ENCODE measurements at regions not wholly inside any gene's neighbourhood (a gene's known extent, or its start where the extent isn't known, plus 50 kb on each side); places are given as distances from the start of the nearest gene placed in this dataset.
"Not testable (repeated sequence)": the region's sequence is repeated elsewhere in the genome, so short reads cannot be mapped to it uniquely, and the experiment has no call there.

DNA sequence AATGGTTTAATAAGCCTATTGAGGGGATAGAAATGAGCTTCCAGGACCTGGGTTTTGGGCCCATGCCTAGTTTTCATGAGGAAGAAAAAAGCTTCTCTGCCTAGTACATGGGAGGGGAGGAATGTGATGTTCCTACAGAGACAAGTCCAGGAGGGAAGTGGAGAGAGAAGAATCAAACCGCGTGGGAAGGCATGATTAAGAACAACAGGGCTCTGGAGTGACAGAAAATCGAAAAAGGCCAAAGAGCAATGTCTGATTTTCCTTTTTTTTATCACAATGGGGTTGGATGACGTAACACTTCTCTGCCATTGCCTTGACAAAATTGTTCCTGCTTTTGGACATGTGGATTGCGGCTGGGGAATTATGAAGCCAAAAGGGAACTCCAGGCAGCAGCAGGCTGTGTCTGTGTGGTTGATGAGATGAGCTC is 258.6 kb downstream of the CXCL12 start:
- H3K4me1 ChIP-seq (ENCODE audit: control insufficient read depth, insufficient read depth, low read length): no peaks in the 10 kb centered on the region
- no peak overlapping the region for H3K4me3 ChIP-seq (ENCODE audit: low read depth, low read length)
- no peaks in the 10 kb centered on the region for H3K27me3 ChIP-seq (ENCODE audit: control insufficient read depth, insufficient read depth, low read length)
- H3K9ac ChIP-seq (ENCODE audit: low read length): no peak overlapping the region
- no peak overlapping the region for H3K27ac ChIP-seq (ENCODE audit: low read depth, low read length)
- H3K9me3 ChIP-seq (ENCODE audit: control insufficient read depth, insufficient read depth, low read depth, low read length): no peaks in the 10 kb centered on the region
- no peaks in the 10 kb centered on the region for H3K36me3 ChIP-seq (ENCODE audit: control insufficient read depth, insufficient read depth, low read length)

DNA sequence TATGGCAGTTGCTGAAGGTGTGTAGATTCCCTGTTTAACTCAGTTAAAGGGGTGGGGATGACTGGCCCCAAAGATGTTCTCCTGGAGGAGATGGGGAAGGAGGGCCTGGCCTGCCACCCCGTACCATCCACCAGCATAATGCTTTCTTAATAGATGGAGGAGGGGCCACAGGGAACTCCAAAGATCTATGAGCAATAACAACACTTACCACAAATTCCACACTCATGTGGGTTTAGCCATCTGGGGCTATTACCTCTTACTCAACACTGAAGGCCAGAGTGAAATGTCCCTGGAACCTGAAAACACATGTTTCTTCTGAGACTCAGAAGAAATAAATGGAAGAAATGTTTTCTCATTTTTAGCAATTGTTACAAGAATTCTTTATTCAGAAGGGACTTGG is 259.0 kb downstream of the CXCL12 start:
- Histone ChIP-seq H3K4me3 (ENCODE audit: low read depth, low read length) (no peak overlapping the region), H3K9ac (ENCODE audit: low read length) (no peak overlapping the region)

DNA sequence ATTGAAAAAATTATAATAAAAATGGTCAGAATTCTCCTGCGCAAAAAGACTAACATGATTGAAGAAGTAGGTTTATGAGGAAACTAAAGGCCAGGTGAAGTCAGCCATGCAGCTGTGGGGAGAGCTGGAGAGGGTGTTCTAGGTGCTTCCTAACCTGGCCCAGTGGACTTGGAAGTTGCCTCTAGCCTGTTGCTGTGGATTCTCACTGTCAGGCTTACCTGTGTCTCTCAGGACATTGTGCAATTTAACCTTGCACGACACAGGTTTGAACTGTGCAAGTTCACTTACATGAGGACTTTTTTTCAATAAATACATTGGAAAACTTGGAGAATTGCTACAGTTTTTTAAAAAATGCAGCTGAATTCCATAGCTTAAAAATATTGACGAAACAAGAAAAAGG is 266.4 kb downstream of the CXCL12 start:
- no peaks in the 10 kb centered on the region for H3K4me1 ChIP-seq (ENCODE audit: control insufficient read depth, insufficient read depth, low read length)
- no peak overlapping the region for H3K9ac ChIP-seq (ENCODE audit: low read length)
- H3K4me3 ChIP-seq (ENCODE audit: low read depth, low read length): no peak overlapping the region
- no peaks in the 10 kb centered on the region for H3K27me3 ChIP-seq (ENCODE audit: control insufficient read depth, insufficient read depth, low read length)
- H3K36me3 ChIP-seq (ENCODE audit: control insufficient read depth, insufficient read depth, low read length): no peaks in the 10 kb centered on the region
- H3K9me3 ChIP-seq (ENCODE audit: control insufficient read depth, insufficient read depth, low read depth, low read length): peaks cover 2% of the 10 kb centered on the region
- no peak overlapping the region for H3K27ac ChIP-seq (ENCODE audit: low read depth, low read length)

More for the DNA sequence above, 259.0 kb downstream of the CXCL12 start:
- H3K36me3 ChIP-seq (ENCODE audit: control insufficient read depth, insufficient read depth, low read length): no peaks in the 10 kb centered on the region
- no peaks in the 10 kb centered on the region for H3K9me3 ChIP-seq (ENCODE audit: control insufficient read depth, insufficient read depth, low read depth, low read length)
- no peaks in the 10 kb centered on the region for H3K27me3 ChIP-seq (ENCODE audit: control insufficient read depth, insufficient read depth, low read length)
- H3K27ac ChIP-seq (ENCODE audit: low read depth, low read length): no peak overlapping the region
- H3K4me1 ChIP-seq (ENCODE audit: control insufficient read depth, insufficient read depth, low read length): no peaks in the 10 kb centered on the region

DNA sequence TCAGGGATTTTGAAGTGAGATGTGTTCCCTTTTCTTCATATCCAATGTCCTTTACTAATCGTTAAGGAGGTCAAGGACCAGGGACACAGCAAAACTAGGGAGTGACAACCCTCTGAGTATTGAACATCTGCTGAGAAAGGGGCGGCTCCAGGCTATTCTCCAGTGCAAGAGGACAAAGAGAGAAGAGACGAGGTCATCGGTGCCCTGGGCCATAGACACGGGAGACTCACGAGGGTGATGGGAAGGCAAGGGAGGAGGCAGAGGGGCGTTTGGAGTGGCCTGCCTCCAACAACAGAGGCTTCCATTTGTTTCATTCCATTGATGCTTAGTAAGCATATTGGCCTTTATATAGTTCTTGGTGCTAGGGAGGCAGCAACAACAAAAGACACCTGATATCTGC is 268.4 kb downstream of the CXCL12 start:
- Histone ChIP-seq H3K9ac (ENCODE audit: low read length) (no peak overlapping the region), H3K36me3 (ENCODE audit: control insufficient read depth, insufficient read depth, low read length) (no peaks in the 10 kb centered on the region), H3K4me3 (ENCODE audit: low read depth, low read length) (no peak overlapping the region), H3K27ac (ENCODE audit: low read depth, low read length) (no peak overlapping the region), H3K4me1 (ENCODE audit: control insufficient read depth, insufficient read depth, low read length) (peaks cover 7% of the 10 kb centered on the region), H3K9me3 (ENCODE audit: control insufficient read depth, insufficient read depth, low read depth, low read length) (peaks cover 5% of the 10 kb centered on the region), H3K27me3 (ENCODE audit: control insufficient read depth, insufficient read depth, low read length) (no peaks in the 10 kb centered on the region)

DNA sequence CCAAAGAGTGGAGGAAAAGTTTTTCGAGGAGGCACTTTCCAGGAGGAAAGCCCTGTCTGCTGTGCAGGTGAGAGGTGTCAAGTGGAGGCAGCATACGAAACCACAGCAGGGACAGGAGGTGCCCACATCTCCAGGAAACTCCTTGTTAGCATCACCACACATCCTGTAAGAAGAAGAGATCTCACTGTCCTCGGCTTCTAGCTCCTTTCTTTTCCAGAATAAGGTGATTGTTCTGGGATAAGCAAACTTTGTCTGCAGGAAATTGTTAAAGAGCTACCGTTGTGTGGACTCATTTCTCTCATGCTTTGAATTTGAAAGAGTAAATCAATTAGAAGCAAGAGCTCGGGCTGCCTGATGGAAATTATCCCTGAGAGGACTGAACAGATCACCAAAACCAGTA is 269.4 kb downstream of the CXCL12 start:
- Histone ChIP-seq H3K4me1 (ENCODE audit: control insufficient read depth, insufficient read depth, low read length) (peaks cover 7% of the 10 kb centered on the region), H3K4me3 (ENCODE audit: low read depth, low read length) (no peak overlapping the region), H3K9ac (ENCODE audit: low read length) (no peak overlapping the region), H3K27me3 (ENCODE audit: control insufficient read depth, insufficient read depth, low read length) (no peaks in the 10 kb centered on the region), H3K27ac (ENCODE audit: low read depth, low read length) (no peak overlapping the region), H3K36me3 (ENCODE audit: control insufficient read depth, insufficient read depth, low read length) (no peaks in the 10 kb centered on the region), H3K9me3 (ENCODE audit: control insufficient read depth, insufficient read depth, low read depth, low read length) (peaks cover 5% of the 10 kb centered on the region)

DNA sequence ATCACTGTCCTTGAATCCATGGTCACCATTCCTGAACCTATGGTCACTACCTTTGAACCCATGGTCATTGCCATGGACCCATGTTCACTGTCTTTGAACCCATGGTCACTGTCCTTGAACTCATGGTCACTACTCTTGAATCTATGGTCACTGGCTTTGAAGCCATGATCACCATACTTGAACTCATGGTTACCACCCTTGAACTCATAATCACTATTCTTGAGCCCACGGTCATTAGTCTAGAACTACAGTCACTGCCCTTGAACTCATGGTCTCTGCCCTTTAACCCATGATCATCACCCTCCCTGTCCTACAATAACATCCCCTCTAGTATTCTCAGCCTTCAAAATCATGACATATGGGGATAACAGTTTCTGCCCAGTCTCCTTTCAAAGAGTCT is 270.5 kb downstream of the CXCL12 start:
- no peak overlapping the region for H3K27ac ChIP-seq (ENCODE audit: low read depth, low read length)
- peaks cover 5% of the 10 kb centered on the region for H3K9me3 ChIP-seq (ENCODE audit: control insufficient read depth, insufficient read depth, low read depth, low read length)
- H3K9ac ChIP-seq (ENCODE audit: low read length): no peak overlapping the region
- H3K4me1 ChIP-seq (ENCODE audit: control insufficient read depth, insufficient read depth, low read length): peaks cover 7% of the 10 kb centered on the region
- no peak overlapping the region for H3K4me3 ChIP-seq (ENCODE audit: low read depth, low read length)
- no peaks in the 10 kb centered on the region for H3K27me3 ChIP-seq (ENCODE audit: control insufficient read depth, insufficient read depth, low read length)
- no peaks in the 10 kb centered on the region for H3K36me3 ChIP-seq (ENCODE audit: control insufficient read depth, insufficient read depth, low read length)

DNA sequence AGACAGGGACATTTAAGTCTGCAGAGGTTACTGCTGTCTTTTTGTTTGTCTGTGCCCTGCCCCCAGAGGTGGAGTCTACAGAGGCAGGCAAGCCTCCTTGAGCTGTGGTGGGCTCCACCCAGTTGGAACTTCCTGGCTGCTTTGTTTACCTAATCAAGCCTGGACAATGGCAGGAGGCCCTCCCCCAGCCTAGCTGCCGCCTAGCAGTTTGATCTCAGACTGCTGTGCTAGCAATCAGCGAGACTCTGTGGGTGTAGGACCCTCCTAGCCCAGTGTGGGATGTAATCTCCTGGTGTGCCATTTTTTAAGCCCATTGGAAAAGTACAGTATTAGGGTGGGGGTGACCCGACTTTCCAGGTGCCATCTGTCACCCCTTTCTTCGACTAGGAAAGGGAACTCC is 272.6 kb downstream of the CXCL12 start:
- H3K9me3 ChIP-seq (ENCODE audit: control insufficient read depth, insufficient read depth, low read depth, low read length); H3K27me3 ChIP-seq (ENCODE audit: control insufficient read depth, insufficient read depth, low read length); H3K4me1 ChIP-seq (ENCODE audit: control insufficient read depth, insufficient read depth, low read length); H3K36me3 ChIP-seq (ENCODE audit: control insufficient read depth, insufficient read depth, low read length): not testable (repeated sequence)
- Histone ChIP-seq H3K4me3 (ENCODE audit: low read depth, low read length) (peak overlapping the region; percentile 35; the same call in 1 of the 2 replicates), H3K27ac (ENCODE audit: low read depth, low read length) (peak overlapping the region; percentile 71; the same call in 1 of the 2 replicates), H3K9ac (ENCODE audit: low read length) (peak overlapping the region; percentile 44)

DNA sequence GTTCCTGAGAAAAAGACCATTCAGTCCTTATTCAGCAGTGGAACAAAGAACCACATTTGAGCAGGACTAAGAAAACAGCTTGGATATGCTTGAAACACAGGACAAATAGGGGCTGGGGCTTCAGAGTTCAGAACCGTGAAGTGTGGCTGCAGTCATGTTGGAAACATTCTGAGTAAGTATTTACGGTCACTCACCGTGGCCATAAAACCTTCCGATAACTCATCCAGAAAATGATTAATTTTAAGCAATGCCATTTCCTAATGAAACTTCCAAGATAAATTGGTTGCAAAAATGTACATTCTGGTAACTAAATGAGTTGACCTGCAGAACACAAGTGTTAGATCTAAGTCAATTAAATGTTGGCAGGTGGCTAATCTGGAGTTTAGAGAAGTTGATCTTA is 279.2 kb downstream of the CXCL12 start:
- H3K4me1 ChIP-seq (ENCODE audit: control insufficient read depth, insufficient read depth, low read length): peaks cover 7% of the 10 kb centered on the region; the same call in 1 of the 2 replicates
- no peak overlapping the region for H3K27ac ChIP-seq (ENCODE audit: low read depth, low read length)
- H3K9me3 ChIP-seq (ENCODE audit: control insufficient read depth, insufficient read depth, low read depth, low read length): no peaks in the 10 kb centered on the region
- H3K27me3 ChIP-seq (ENCODE audit: control insufficient read depth, insufficient read depth, low read length): no peaks in the 10 kb centered on the region
- no peak overlapping the region for H3K9ac ChIP-seq (ENCODE audit: low read length)
- H3K36me3 ChIP-seq (ENCODE audit: control insufficient read depth, insufficient read depth, low read length): no peaks in the 10 kb centered on the region
- H3K4me3 ChIP-seq (ENCODE audit: low read depth, low read length): no peak overlapping the region

DNA sequence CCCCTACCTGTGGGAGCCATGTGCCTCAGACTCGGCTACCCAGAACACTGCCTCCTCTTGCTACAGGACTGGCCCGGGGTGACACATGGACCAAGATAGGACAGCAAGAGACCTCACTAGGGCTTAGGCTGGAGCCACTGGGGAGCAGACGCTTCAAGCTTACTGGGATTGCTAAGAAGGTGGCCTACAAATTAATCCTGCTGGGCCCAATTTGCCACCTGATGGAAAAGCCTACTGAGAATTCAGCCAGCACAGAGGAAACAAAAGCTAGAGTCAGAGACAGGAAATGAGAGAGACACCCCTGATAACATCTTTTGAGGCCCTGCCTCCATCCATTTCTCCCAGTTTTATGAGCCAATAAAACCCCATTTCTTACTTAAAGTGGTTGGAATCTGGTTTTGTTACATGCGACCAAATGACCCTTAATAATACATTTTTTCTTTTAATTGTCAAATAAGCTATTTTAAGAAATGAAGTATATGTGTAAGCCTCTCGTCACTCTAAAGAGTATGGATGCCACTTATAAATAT is 282.1 kb downstream of the CXCL12 start:
- no peak overlapping the region for H3K27ac ChIP-seq (ENCODE audit: low read depth, low read length)
- H3K4me3 ChIP-seq (ENCODE audit: low read depth, low read length): no peak overlapping the region
- H3K9me3 ChIP-seq (ENCODE audit: control insufficient read depth, insufficient read depth, low read depth, low read length): no peaks in the 10 kb centered on the region
- H3K9ac ChIP-seq (ENCODE audit: low read length): no peak overlapping the region
- H3K27me3 ChIP-seq (ENCODE audit: control insufficient read depth, insufficient read depth, low read length): no peaks in the 10 kb centered on the region
- no peaks in the 10 kb centered on the region for H3K36me3 ChIP-seq (ENCODE audit: control insufficient read depth, insufficient read depth, low read length)
- peaks cover 7% of the 10 kb centered on the region; the same call in 1 of the 2 replicates for H3K4me1 ChIP-seq (ENCODE audit: control insufficient read depth, insufficient read depth, low read length)

DNA sequence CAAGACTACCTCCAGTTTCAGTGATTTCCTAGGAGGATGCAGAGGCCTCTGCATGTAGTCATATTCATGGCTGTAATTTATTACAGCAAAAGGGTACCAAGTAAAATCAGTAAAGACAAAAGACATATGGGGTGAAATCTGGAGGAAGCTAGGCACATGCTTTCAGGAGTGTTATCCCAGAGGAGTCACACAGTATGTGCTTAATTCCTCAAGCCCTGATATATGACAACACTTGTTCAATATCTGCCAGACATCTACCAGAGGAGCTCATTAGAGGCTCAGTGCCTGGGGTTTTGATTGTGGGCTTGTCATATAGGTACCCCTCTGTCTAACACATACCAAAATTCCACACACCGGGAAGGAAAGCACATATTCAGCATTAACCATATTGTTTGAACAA is 283.8 kb downstream of the CXCL12 start:
- no peak overlapping the region for H3K27ac ChIP-seq (ENCODE audit: low read depth, low read length)
- no peak overlapping the region for H3K4me3 ChIP-seq (ENCODE audit: low read depth, low read length)
- H3K9me3 ChIP-seq (ENCODE audit: control insufficient read depth, insufficient read depth, low read depth, low read length): 0 out of 2 replicates have a peak, but pooled peaks cover 3% of the 10 kb centered on the region
- no peaks in the 10 kb centered on the region for H3K27me3 ChIP-seq (ENCODE audit: control insufficient read depth, insufficient read depth, low read length)
- H3K36me3 ChIP-seq (ENCODE audit: control insufficient read depth, insufficient read depth, low read length): no peaks in the 10 kb centered on the region
- H3K4me1 ChIP-seq (ENCODE audit: control insufficient read depth, insufficient read depth, low read length): peaks cover 7% of the 10 kb centered on the region; the same call in 1 of the 2 replicates
- no peak overlapping the region for H3K9ac ChIP-seq (ENCODE audit: low read length)

DNA sequence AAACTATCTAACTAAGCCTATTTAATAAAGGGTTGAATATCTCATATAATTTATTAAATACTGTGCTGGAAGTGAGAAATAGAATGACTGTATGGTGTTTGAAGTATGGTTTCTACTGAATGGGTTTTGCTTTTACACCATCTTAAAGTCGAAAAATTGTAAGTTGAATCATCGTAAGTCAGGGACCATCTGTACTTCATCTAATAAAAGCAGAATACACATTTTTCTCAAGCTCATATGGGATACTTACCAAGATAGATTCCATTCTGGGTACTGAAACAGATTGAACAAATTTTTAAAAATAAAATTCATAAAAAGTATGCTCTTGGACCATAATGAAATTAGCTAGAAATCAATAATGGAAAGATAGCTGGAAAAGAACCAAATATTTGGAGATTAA is 285.4 kb downstream of the CXCL12 start:
- H3K4me1 ChIP-seq (ENCODE audit: control insufficient read depth, insufficient read depth, low read length): peaks cover 7% of the 10 kb centered on the region; the same call in 1 of the 2 replicates
- no peaks in the 10 kb centered on the region for H3K36me3 ChIP-seq (ENCODE audit: control insufficient read depth, insufficient read depth, low read length)
- H3K27ac ChIP-seq (ENCODE audit: low read depth, low read length): no peak overlapping the region
- H3K9ac ChIP-seq (ENCODE audit: low read length): no peak overlapping the region
- 0 out of 2 replicates have a peak, but pooled peaks cover 3% of the 10 kb centered on the region for H3K9me3 ChIP-seq (ENCODE audit: control insufficient read depth, insufficient read depth, low read depth, low read length)
- no peaks in the 10 kb centered on the region for H3K27me3 ChIP-seq (ENCODE audit: control insufficient read depth, insufficient read depth, low read length)
- no peak overlapping the region for H3K4me3 ChIP-seq (ENCODE audit: low read depth, low read length)

DNA sequence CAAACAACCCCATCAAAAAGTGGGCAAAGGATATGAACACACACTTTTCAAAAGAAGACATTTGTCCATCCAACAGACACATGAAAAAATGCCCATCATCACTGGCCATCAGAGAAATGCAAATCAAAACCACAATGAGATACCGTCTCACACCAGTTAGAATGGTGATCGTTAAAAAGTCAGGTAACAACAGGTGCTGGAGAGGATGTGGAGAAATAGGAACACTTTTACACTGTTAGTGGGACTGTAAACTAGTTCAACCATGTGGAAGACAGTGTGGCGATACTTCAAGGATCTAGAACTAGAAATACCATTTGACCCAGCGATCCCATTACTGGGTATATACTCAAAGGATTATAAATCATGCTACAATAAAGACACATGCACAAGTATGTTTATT is 288.7 kb downstream of the CXCL12 start:
- not testable (repeated sequence) for H3K27me3 ChIP-seq (ENCODE audit: control insufficient read depth, insufficient read depth, low read length); H3K4me1 ChIP-seq (ENCODE audit: control insufficient read depth, insufficient read depth, low read length); H3K27ac ChIP-seq (ENCODE audit: low read depth, low read length); H3K36me3 ChIP-seq (ENCODE audit: control insufficient read depth, insufficient read depth, low read length); H3K4me3 ChIP-seq (ENCODE audit: low read depth, low read length); H3K9me3 ChIP-seq (ENCODE audit: control insufficient read depth, insufficient read depth, low read depth, low read length); H3K9ac ChIP-seq (ENCODE audit: low read length)

All from HUES6 (cell line).